Transverse colon (tissue), 4 donors: ENCODE measurements at regions not wholly inside any gene's neighbourhood (a gene's known extent, or its start where the extent isn't known, plus 50 kb on each side); places are given as distances from the start of the nearest gene placed in this dataset.

ENCODE experiments used
- DNase-seq: peaks from one replicate; pipeline ENCODE4 v3.0.0-alpha.2; 2019
- H3K27ac ChIP-seq, 4 donors: fragments of 200-600 bp; sonication (generic); 2 replicates each; pipeline ENCODE4 v1.5.1; 2016 to 2018; ENCODE audit warnings: inconsistent platforms in 4 of 4
- H3K27me3 ChIP-seq: fragments of 200-600 bp; sonication (generic); 2 replicates; pipeline ENCODE4 v1.5.1; 2017; ENCODE audit warnings: inconsistent platforms
- H3K36me3 ChIP-seq, 4 donors: fragments of 200-600 bp; sonication (generic); 2 replicates each; pipeline ENCODE4 v1.5.1; 2017 to 2019; ENCODE audit warnings: inconsistent platforms in 4 of 4
- H3K4me1 ChIP-seq, 4 donors: fragments of 200-600 bp; sonication (generic); 2 replicates each; pipeline ENCODE4 v1.5.1; 2017 to 2020; ENCODE audit warnings: inconsistent platforms in 4 of 4
- H3K4me3 ChIP-seq, 4 donors: fragments of 200-600 bp; sonication (generic); 1 replicate in 1 of 4; 2 replicates in 3 of 4; pipeline versions ENCODE4 v1.5.1 to v1.6.1; 2017 to 2019; ENCODE audit warnings: inconsistent platforms in 4 of 4
- H3K9me3 ChIP-seq, 2 donors: fragments of 200-600 bp; sonication (generic); 2 replicates each; pipeline ENCODE4 v1.5.1; 2017 to 2019; ENCODE audit warnings: inconsistent platforms in 2 of 2
- CTCF ChIP-seq, 5 experiments: fragments of 200-600 bp in 3 of 5; fragments of 450-650 bp in 2 of 5; sonication (generic) in 3 of 5; IDR thresholded peaks; 1 replicate in 2 of 5; 2 replicates in 3 of 5; pipeline ENCODE4 v1.5.1; 2016 to 2017; ENCODE audit warnings: antibody characterized with exemption in 5 of 5, inconsistent platforms in 3 of 5, mild to moderate bottlenecking in 2 of 5, moderate library complexity in 1 of 5
- EP300 ChIP-seq: sonication (generic); formaldehyde crosslinking; IDR thresholded peaks from one replicate; pipeline ENCODE4 v1.6.1; 2017; ENCODE audit warnings: antibody characterized with exemption, low read depth
- POLR2A ChIP-seq: fragments of 450-650 bp; IDR thresholded peaks from one replicate; pipeline ENCODE4 v1.6.1; 2016; ENCODE audit warnings: antibody characterized with exemption, mild to moderate bottlenecking, moderate library complexity
- POLR2AphosphoS5 ChIP-seq, 3 donors: sonication (generic); formaldehyde crosslinking; IDR thresholded peaks; one replicate each; pipeline ENCODE4 v1.6.1; 2016; ENCODE audit warnings: antibody characterized with exemption in 3 of 3
- WGBS, 2 donors: methylation state at CpG; one replicate each; pipeline ENCODE4 v1.1.5; 2018; ENCODE audit warnings: low coverage in 1 of 2; 5-methylcytosine and 5-hydroxymethylcytosine counted together
- in situ Hi-C, 4 donors: fragments of 200-750 bp; cut with MboI; loops; one replicate each; pipeline versions ENCODE4 v1.15.0 to v1.15.1; 2017; ENCODE audit warnings: low sequenced_read_pairs in 3 of 4, low pct_ligation_motif_present in 1 of 4, low pct_unique_long_range_greater_than_20kb in 1 of 4
- intact Hi-C: fragments of 100-400 bp; cut with DNase I; formaldehyde crosslinking; loops from one replicate; pipeline ENCODE4 v1.15.1; 2023; ENCODE audit warnings: low total_unique reads

DNA sequence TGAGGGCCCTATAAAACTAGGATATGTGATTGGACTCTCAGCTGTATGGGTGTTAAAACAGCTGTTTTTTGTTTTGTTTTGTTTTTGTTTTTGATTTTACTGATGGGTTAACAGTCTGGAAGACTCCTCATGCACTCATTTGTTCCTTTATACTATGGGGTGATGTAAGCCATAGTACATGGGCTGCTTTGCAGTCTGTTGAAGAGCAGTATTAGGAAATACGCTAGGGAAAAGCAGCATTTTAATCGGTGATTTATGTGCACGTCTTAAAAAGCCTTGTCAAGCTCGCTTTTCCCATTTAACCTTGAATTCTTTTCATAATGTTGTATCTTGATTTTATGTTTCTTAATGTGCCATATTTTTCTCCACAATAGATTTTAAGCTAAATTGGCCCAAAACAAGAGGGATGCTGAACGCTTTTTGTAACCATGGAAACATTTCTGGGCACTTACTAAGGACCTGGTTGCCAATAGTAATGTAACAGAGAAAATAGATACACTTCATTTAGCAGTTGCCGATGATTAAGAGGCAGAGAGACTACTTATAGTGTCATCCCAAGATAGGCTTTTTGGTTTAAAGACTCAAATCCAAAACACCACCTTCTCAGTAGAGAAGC is 244.0 kb downstream of the SNAPC1 start:
- TF ChIP-seq POLR2AphosphoS5 (IDR thresholded peaks at IDR 0.05) (no peak), CTCF (IDR thresholded peaks at IDR 0.05) (no peak), POLR2A (no peak), EP300 (no peak)
- no peaks in the 10 kb centered on the region for H3K4me1 ChIP-seq
- H3K27me3 ChIP-seq = no peaks in the 10 kb centered on the region
- H3K9me3 ChIP-seq = no peaks in the 10 kb centered on the region
- H3K36me3 ChIP-seq = no peaks in the 10 kb centered on the region
- 81 to 84% methylated on average over 6 of the region's 6 CpGs for WGBS, 2 donors
- H3K4me3 ChIP-seq = no peak overlapping the region
- no peak for DNase-seq
- intact Hi-C loops (no loop called here), in situ Hi-C loops (no loop called here)
- H3K27ac ChIP-seq = no peak overlapping the region

DNA sequence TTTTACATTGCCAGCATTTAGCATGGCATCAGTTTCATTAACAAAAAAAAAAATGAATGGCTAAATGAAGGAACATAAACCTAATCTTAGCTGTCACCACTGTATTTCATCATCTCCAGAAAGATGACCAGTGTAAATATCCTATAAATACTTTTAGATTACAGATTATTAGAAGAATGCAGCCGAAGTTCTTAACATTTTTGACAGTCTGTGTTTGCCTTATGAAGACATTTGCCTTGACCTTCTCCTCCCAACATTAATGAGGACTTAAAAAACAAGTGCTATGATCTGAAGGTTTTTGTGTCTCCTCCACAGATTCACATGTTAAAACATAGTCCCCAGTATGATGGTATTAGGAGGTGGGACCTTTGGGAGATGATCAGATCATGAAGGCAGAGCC is 253.0 kb downstream of the SNAPC1 start:
- 42 to 70% methylated on average over 1 of the region's 1 CpG for WGBS, 2 donors
- in situ Hi-C loops = no loop called here
- H3K4me1 ChIP-seq = no peaks in the 10 kb centered on the region
- DNase-seq = no peak
- intact Hi-C loops = no loop called here
- no peak overlapping the region for H3K27ac ChIP-seq
- TF ChIP-seq POLR2AphosphoS5 (IDR thresholded peaks at IDR 0.05) = no peak
- no peaks in the 10 kb centered on the region for H3K36me3 ChIP-seq
- no peak overlapping the region for H3K4me3 ChIP-seq
- H3K27me3 ChIP-seq = no peaks in the 10 kb centered on the region
- H3K9me3 ChIP-seq = no peaks in the 10 kb centered on the region

- Histone ChIP-seq H3K27me3 (no peaks in the 10 kb centered on the region), H3K4me1 (no peaks in the 10 kb centered on the region), H3K9me3 (no peaks in the 10 kb centered on the region), H3K27ac (no peak overlapping the region), H3K4me3 (no peak overlapping the region), H3K36me3 (no peaks in the 10 kb centered on the region)
- TF ChIP-seq POLR2A (no peak), POLR2AphosphoS5 (IDR thresholded peaks at IDR 0.05) (no peak), CTCF (IDR thresholded peaks at IDR 0.05) (no peak), EP300 (no peak)
- intact Hi-C loops (no loop called here), in situ Hi-C loops (no loop called here)
- no peak for DNase-seq
- 20 to 66% methylated on average over 1 to 2 of the region's 2 CpGs for WGBS, 2 donors
Observed at GRCh38 chr14:62015945-62016344, 253.7 kb downstream of the SNAPC1 start.

DNA sequence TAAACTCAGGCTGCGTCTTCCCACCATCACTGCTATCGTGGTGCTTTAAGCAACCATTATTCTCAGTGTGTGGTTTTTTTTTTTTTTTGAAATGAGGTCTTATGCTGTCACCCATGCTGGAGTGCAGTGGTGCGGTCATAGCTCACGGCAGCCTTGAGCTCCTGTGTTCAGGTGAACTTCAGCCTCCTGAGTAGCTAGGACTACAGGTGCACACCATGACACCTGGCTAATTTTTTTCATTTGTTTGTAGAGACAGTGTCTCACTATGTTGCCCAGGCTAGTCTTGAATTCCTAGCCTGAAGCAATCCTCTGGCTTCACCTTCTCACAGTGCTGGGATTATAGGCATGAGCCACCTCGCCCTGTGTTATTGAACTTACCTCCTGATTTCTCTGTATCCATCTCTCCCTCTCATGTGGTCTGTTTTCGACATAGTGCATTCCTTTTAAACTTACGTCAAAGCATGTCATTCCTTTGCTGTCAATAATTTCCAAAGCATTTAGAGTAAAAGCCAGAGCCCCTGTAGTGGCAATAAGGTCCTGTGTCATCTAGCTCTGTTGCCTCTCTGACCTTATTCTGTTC is 255.5 kb downstream of the SNAPC1 start:
- H3K27ac ChIP-seq = no peak overlapping the region
- TF ChIP-seq POLR2AphosphoS5 (IDR thresholded peaks at IDR 0.05) (no peak), POLR2A (no peak), CTCF (IDR thresholded peaks at IDR 0.05) (no peak), EP300 (no peak)
- in situ Hi-C loops (no loop called here), intact Hi-C loops (no loop called here)
- no peak overlapping the region for H3K4me3 ChIP-seq
- no peak for DNase-seq
- no peaks in the 10 kb centered on the region for H3K4me1 ChIP-seq
- H3K9me3 ChIP-seq = no peaks in the 10 kb centered on the region
- no peaks in the 10 kb centered on the region for H3K27me3 ChIP-seq
- 91 to 96% methylated on average over 5 to 7 of the region's 7 CpGs for WGBS, 2 donors
- H3K36me3 ChIP-seq = no peaks in the 10 kb centered on the region

- Histone ChIP-seq H3K4me3 (no peak overlapping the region), H3K27me3 (no peaks in the 10 kb centered on the region), H3K27ac (no peak overlapping the region), H3K36me3 (no peaks in the 10 kb centered on the region), H3K4me1 (no peaks in the 10 kb centered on the region), H3K9me3 (no peaks in the 10 kb centered on the region)
- TF ChIP-seq EP300 (no peak), POLR2AphosphoS5 (IDR thresholded peaks at IDR 0.05) (no peak), POLR2A (no peak), CTCF (IDR thresholded peaks at IDR 0.05) (no peak)
- in situ Hi-C loops = no loop called here
- intact Hi-C loops = no loop called here
- WGBS, 2 donors = 81 to 83% methylated on average over 5 of the region's 5 CpGs
- no peak for DNase-seq
Observed at GRCh38 chr14:62018606-62019005, 256.4 kb downstream of the SNAPC1 start.
